Stomach (tissue), 8 donors: ENCODE measurements at regions not wholly inside any gene's neighbourhood (a gene's known extent, or its start where the extent isn't known, plus 50 kb on each side); places are given as distances from the start of the nearest gene placed in this dataset.

Source experiments
- DNase-seq, 2 donors: peaks; one replicate each; pipeline versions ENCODE4 v3.0.0 to v3.0.0-alpha.2; 2013 to 2019
- H3K27ac ChIP-seq, 5 donors: fragments of 200-600 bp in 4 of 5; sonication (generic) in 4 of 5; one replicate each; pipeline ENCODE4 v1.5.1; 2013 to 2019; ENCODE audit warnings: mild to moderate bottlenecking in 1 of 5, moderate library complexity in 1 of 5
- H3K27me3 ChIP-seq, 3 donors: fragments of 200-600 bp; sonication (generic); one replicate each; pipeline ENCODE4 v1.5.1; 2017 to 2019; ENCODE audit warnings: mixed run types in 1 of 3
- H3K36me3 ChIP-seq, 4 donors: fragments of 200-600 bp; sonication (generic); 1 replicate in 3 of 4; 2 replicates in 1 of 4; pipeline ENCODE4 v1.5.1; 2016 to 2019
- H3K4me1 ChIP-seq, 4 donors: fragments of 200-600 bp; sonication (generic); one replicate each; pipeline ENCODE4 v1.5.1; 2016 to 2019
- H3K4me3 ChIP-seq, 4 donors: fragments of 200-600 bp; sonication (generic) in 3 of 4; one replicate each; pipeline ENCODE4 v1.5.1; 2016 to 2019; ENCODE audit warnings: mild to moderate bottlenecking in 1 of 4
- H3K9me3 ChIP-seq, 4 donors: fragments of 200-600 bp; sonication (generic); one replicate each; pipeline ENCODE4 v1.5.1; 2016 to 2019
- EP300 ChIP-seq: sonication (generic); formaldehyde crosslinking; IDR thresholded peaks from one replicate; pipeline ENCODE4 v1.6.1; 2017; ENCODE audit warnings: antibody characterized with exemption
- POLR2A ChIP-seq, 4 donors: fragments of 450-650 bp; IDR thresholded peaks; one replicate each; pipeline ENCODE4 v1.6.1; 2016; ENCODE audit warnings: antibody characterized with exemption in 4 of 4, control low read depth in 2 of 4, mild to moderate bottlenecking in 1 of 4, moderate library complexity in 1 of 4
- POLR2AphosphoS5 ChIP-seq, 3 donors: sonication (generic); formaldehyde crosslinking; IDR thresholded peaks; one replicate each; pipeline ENCODE4 v1.6.1; 2016; ENCODE audit warnings: antibody characterized with exemption in 3 of 3
- WGBS, 5 donors: extraction: QIAGEN DNeasy Blood & Tissue Kit in 3 of 5; methylation state at CpG; one replicate each; pipeline versions ENCODE4 v1.1.5 to v1.1.7; 2013 to 2018; 5-methylcytosine and 5-hydroxymethylcytosine counted together
- intact Hi-C: fragments of 100-400 bp; cut with DNase I; formaldehyde crosslinking; loops from one replicate; pipeline ENCODE4 v1.15.1; 2023; ENCODE audit warnings: low total_unique reads
- TF ChIP-seq, protein P1 (sequence below), 7 experiments: fragments of 450-650 bp in 4 of 7; fragments of 200-600 bp in 3 of 7; sonication (generic) in 3 of 7; IDR thresholded peaks; one replicate each; pipeline ENCODE4 v1.5.1; 2016 to 2019; ENCODE audit warnings: antibody characterized with exemption in 7 of 7, control low read depth in 2 of 7, mild to moderate bottlenecking in 1 of 7
- donor health status: healthy with polysubstance abuse.
- donor health status: Bipolar disorder and iron deficiency.
- donor health status: healthy.

DNA sequence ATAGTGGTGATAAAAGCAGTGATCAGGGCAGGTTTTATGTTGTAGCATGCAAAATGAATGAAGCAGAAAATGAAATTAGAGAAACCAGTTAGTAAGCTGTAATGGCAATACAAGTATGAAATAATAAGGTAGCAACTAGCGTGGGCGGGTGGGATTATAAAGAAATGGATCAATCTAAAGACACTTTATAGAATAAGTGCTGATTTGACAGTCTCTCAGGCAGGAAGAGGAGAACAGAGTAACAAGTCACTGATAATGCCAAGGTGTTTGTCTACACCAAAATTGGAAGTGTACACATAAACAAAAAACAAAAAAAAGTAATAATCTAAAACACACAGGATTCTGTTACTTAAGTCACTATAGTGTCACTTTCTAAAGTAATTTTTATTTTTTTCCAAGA is 51.0 kb upstream of the PCBP1 start:
- TF ChIP-seq EP300 = no peak
- no peak for DNase-seq
- 94 to 100% (median 98%) methylated on average over 2 of the region's 2 CpGs for WGBS, 5 donors

DNA sequence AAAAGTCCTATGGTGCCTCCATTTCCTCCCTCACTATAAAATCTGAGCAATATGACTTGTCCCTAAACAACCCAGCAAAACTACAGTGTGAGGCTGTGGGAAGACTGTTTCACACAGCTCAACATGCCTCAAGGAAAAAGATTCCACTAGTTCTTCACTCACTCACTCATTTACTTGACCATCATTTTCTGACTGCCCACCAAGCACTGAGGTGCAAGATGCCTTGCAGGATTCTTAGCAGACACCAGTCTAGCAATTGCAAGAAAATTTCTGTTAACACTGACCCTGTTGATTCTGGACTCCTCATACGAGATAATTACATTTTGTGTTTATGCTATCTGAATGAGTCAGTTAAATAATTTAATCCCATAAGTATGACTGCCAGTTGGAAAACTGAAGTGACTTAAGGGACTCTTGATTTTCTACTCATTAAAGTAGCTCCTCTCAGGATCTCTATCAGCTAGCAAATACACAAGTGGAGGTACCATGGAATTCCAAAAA is 51.9 kb upstream of the PCBP1 start:
- WGBS, 5 donors = 16 to 32% (median 23%) methylated on average over 1 of the region's 1 CpG
- Histone ChIP-seq H3K27ac (peak overlapping the region; percentile 48 to 70 (median 63)), H3K36me3 (peaks cover 0 to 13% (median 3%) of the 10 kb centered on the region in 4 donors), H3K4me3 (no peak overlapping the region), H3K27me3 (no peaks in the 10 kb centered on the region), H3K4me1 (peaks cover 17 to 44% (median 30%) of the 10 kb centered on the region in 4 donors), H3K9me3 (no peaks in the 10 kb centered on the region)
- no peak for TF ChIP-seq POLR2A (IDR thresholded peaks at IDR 0.05)
- DNase-seq = no peak
- intact Hi-C loops = no loop called here

More for the DNA sequence above, 51.0 kb upstream of the PCBP1 start:
- Histone ChIP-seq H3K4me3 (no peak overlapping the region), H3K27me3 (no peaks in the 10 kb centered on the region), H3K36me3 (peaks cover 0 to 13% (median 3%) of the 10 kb centered on the region in 4 donors), H3K27ac (peak overlapping the region in 1 of 5 donors; percentile 70), H3K9me3 (no peaks in the 10 kb centered on the region), H3K4me1 (peaks cover 16 to 35% (median 25%) of the 10 kb centered on the region in 4 donors)
- intact Hi-C loops = no loop called here

DNA sequence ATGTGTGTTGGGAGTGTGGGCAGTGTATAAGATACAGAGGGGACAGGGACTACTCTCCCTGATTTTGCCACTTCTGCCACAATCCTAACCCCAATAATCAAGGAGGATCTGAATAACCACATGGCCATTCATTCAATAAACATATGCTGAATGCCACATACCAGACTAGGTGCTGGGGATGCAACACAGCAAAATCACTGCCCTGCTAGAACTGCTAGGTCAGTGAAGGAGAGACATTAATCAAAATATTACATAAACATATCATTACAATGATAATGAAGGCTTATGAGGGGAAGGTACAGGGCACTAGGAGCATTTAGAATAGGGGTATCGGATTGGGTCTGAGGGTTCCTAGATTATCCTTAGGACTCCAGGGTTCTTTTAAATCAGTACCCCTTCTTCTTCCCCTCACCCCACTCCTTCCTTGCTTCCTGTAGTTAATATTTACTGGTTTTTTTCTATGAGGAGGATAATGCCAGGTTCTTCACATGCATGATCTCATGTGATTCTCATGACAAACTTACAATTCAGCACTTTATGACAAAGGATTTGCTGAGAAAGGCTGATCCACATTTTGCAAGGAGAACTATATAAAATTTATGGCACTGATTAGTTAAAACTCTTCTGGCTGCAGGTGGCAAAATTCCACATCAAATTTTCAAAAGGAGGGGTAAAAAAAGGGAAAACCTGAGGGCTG is 56.4 kb upstream of the PCBP1 start:
- H3K36me3 ChIP-seq = peaks cover 0 to 13% (median 3%) of the 10 kb centered on the region in 4 donors
- DNase-seq = no peak
- intact Hi-C loops = no loop called here
- peak overlapping the region in 4 of 5 donors; percentile 61 to 81 (median 68) for H3K27ac ChIP-seq
- H3K4me3 ChIP-seq = no peak overlapping the region
- H3K9me3 ChIP-seq = no peaks in the 10 kb centered on the region
- H3K4me1 ChIP-seq = peaks cover 25 to 47% (median 33%) of the 10 kb centered on the region in 4 donors
- 89 to 100% (median 92%) methylated on average over 1 of the region's 1 CpG for WGBS, 5 donors
- TF ChIP-seq POLR2AphosphoS5 (IDR thresholded peaks at IDR 0.05) (no peak), EP300 (no peak), POLR2A (IDR thresholded peaks at IDR 0.05) (no peak)
- TF ChIP-seq, protein P1, sequence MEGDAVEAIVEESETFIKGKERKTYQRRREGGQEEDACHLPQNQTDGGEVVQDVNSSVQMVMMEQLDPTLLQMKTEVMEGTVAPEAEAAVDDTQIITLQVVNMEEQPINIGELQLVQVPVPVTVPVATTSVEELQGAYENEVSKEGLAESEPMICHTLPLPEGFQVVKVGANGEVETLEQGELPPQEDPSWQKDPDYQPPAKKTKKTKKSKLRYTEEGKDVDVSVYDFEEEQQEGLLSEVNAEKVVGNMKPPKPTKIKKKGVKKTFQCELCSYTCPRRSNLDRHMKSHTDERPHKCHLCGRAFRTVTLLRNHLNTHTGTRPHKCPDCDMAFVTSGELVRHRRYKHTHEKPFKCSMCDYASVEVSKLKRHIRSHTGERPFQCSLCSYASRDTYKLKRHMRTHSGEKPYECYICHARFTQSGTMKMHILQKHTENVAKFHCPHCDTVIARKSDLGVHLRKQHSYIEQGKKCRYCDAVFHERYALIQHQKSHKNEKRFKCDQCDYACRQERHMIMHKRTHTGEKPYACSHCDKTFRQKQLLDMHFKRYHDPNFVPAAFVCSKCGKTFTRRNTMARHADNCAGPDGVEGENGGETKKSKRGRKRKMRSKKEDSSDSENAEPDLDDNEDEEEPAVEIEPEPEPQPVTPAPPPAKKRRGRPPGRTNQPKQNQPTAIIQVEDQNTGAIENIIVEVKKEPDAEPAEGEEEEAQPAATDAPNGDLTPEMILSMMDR (IDR thresholded peaks at IDR 0.05) = no peak
- no peaks in the 10 kb centered on the region for H3K27me3 ChIP-seq

DNA sequence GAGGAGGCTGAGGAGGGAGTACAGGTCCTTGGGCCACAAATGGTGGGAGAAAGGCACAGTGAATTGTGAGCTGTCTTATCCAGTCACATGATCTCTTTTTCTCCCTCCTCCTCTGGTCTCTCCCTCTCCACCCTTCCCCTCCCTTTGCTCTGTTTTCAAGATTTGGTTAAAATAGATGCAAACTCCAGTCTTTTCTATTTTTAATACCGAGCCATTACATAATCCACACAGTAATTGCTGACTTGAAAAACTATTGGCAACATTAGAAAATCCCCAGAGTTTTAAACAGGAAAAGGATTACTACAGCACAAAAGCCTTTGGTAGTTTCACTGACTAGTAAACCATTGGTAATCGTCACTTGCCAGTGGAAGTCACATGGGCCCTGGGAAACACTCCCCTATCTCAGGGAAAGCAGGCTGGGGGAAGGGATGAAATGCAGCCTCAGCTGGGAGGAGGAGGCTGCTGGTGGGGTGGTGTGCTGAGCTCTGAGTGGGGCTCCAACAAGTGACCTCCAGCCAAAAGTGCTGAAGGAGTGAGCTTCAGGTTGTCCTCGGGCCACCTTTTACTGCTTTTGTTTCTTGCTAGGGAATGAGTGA is 57.4 kb upstream of the PCBP1 start:
- H3K27ac ChIP-seq = peak overlapping the region; percentile 55 to 81 (median 61)
- peaks cover 0 to 13% (median 3%) of the 10 kb centered on the region in 4 donors for H3K36me3 ChIP-seq
- peaks cover 15 to 37% (median 23%) of the 10 kb centered on the region in 4 donors for H3K4me1 ChIP-seq
- intact Hi-C loops = no loop called here
- no peaks in the 10 kb centered on the region for H3K27me3 ChIP-seq
- peak; percentile 38 to 89 for DNase-seq
- TF ChIP-seq POLR2AphosphoS5 (IDR thresholded peaks at IDR 0.05) = peak in 1 of 3 donors; percentile 62
- TF ChIP-seq, protein P1 (IDR thresholded peaks at IDR 0.05) = no peak
- no peak for TF ChIP-seq POLR2A (IDR thresholded peaks at IDR 0.05)
- no peak overlapping the region for H3K4me3 ChIP-seq
- 38 to 43% (median 43%) methylated on average over 3 of the region's 3 CpGs for WGBS, 5 donors
- H3K9me3 ChIP-seq = no peaks in the 10 kb centered on the region

DNA sequence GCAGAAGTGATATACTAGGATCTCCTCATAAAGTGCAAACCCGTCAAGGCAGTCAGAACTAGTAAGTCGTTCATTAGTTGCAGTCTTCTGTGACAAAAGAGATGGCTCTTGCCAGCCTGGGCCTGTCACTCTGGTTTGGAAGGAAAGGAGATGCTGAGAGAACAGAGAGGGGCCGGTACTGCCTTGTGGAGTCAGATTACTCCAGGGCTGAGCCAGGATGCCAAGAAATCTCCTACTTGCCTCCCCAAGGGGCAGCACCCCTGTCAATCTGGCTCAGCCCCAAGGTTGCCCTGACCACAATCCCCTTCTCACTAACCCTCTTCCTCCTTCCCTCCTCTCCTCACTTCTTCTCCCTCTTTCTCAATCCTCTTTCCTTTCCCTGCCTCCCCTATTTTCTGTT is 62.9 kb upstream of the ASPRV1 start:
- Histone ChIP-seq H3K4me3 (no peak overlapping the region), H3K27me3 (no peaks in the 10 kb centered on the region), H3K9me3 (no peaks in the 10 kb centered on the region), H3K4me1 (peaks cover 0 to 4% (median under 1%) of the 10 kb centered on the region in 4 donors), H3K36me3 (peaks cover 0 to 8% (median 5%) of the 10 kb centered on the region in 4 donors), H3K27ac (no peak overlapping the region)
- no peak for DNase-seq
- WGBS, 5 donors = 75 to 81% (median 75%) methylated on average over 3 of the region's 3 CpGs
- no peak for TF ChIP-seq POLR2AphosphoS5 (IDR thresholded peaks at IDR 0.05)
- intact Hi-C loops = no loop called here
